DOHH2 (cell line): ENCODE measurements at regions not wholly inside any gene's neighbourhood (a gene's known extent, or its start where the extent isn't known, plus 50 kb on each side); places are given as distances from the start of the nearest gene placed in this dataset.

Experiments
- CTCF ChIP-seq: fragments of 200-600 bp; sonication (generic); IDR thresholded peaks from one replicate; pipeline ENCODE4 v1.5.1; 2014; ENCODE audit warnings: antibody characterized with exemption, mild to moderate bottlenecking, low read depth, low read length; ENCODE audit not compliant: poor library complexity, severe bottlenecking
- EZH2phosphoT487 ChIP-seq: fragments of 200-600 bp; sonication (generic); IDR thresholded peaks from 2 replicates; pipeline ENCODE4 v1.6.1; 2017; ENCODE audit warnings: borderline replicate concordance, mild to moderate bottlenecking, antibody characterized with exemption, low read length, moderate library complexity, mixed read lengths

- TF ChIP-seq CTCF (no peak), EZH2phosphoT487 (no peak)
Measured at GRCh38 chr9:90469865-90470387, 172.7 kb downstream of the DIRAS2 start.
